ENCODE measurements at regions not wholly inside any gene's neighbourhood (a gene's known extent, or its start where the extent isn't known, plus 50 kb on each side); places are given as distances from the start of the nearest gene placed in this dataset.

- TF ChIP-seq MEIS1 (CRISPR knock-in tag; IDR thresholded peaks at IDR 0.05; ENCODE audit: borderline replicate concordance) = no peak
- 0 out of 2 replicates have a peak, but pooled peaks have one; percentile 34 for TF ChIP-seq MYC (CRISPR knock-in tag; IDR thresholded peaks at IDR 0.05; ENCODE audit: borderline replicate concordance)
- TF ChIP-seq FOXP1 (IDR thresholded peaks at IDR 0.05) = no peak
- TF ChIP-seq FOXP1 (CRISPR knock-in tag; IDR thresholded peaks at IDR 0.05) = no peak
- peak; percentile 35; the same call in 1 of the 2 replicates for TF ChIP-seq SSRP1 (CRISPR knock-in tag; IDR thresholded peaks at IDR 0.05)
- peak; percentile 41; the same call in 1 of the 2 replicates for TF ChIP-seq CBX5 (CRISPR knock-in tag; IDR thresholded peaks at IDR 0.05; ENCODE audit: borderline replicate concordance)
- peak; percentile 47 for TF ChIP-seq THRA (CRISPR knock-in tag; IDR thresholded peaks at IDR 0.05; ENCODE audit: borderline replicate concordance)
- TF ChIP-seq REXO4 (CRISPR knock-in tag; IDR thresholded peaks at IDR 0.05; ENCODE audit: borderline replicate concordance) = no peak
- no peak for TF ChIP-seq TMF1 (CRISPR knock-in tag; IDR thresholded peaks at IDR 0.05; ENCODE audit: low read depth)
- TF ChIP-seq TBP (CRISPR knock-in tag; IDR thresholded peaks at IDR 0.05) = peak; percentile 55; the same call in 1 of the 2 replicates
- TF ChIP-seq BRD4 (CRISPR knock-in tag; IDR thresholded peaks at IDR 0.05) = no peak
- peak; percentile 71; the same call in 1 of the 2 replicates for TF ChIP-seq IKZF5 (CRISPR knock-in tag; IDR thresholded peaks at IDR 0.05)
- 0 out of 2 replicates have a peak, but pooled peaks have one; percentile 43 for TF ChIP-seq PHF8 (CRISPR knock-in tag; IDR thresholded peaks at IDR 0.05)
- TF ChIP-seq SALL2 (CRISPR knock-in tag; IDR thresholded peaks at IDR 0.05) = no peak
- TF ChIP-seq ZNF318 (CRISPR knock-in tag; IDR thresholded peaks at IDR 0.05) = no peak
- no peak for TF ChIP-seq ZNF180 (CRISPR knock-in tag; IDR thresholded peaks at IDR 0.05; ENCODE audit: borderline replicate concordance, low read depth)
- peak; percentile 28; the same call in 1 of the 2 replicates for TF ChIP-seq DNMT3B (CRISPR knock-in tag; conservative IDR thresholded peaks at IDR 0.05)
- no peak for TF ChIP-seq SYNCRIP (IDR thresholded peaks at IDR 0.05; ENCODE audit: insufficient read depth, low read depth, low read length)
- TF ChIP-seq ZNF33B (CRISPR knock-in tag; IDR thresholded peaks at IDR 0.05) = no peak
- no peak for TF ChIP-seq NFYC (CRISPR knock-in tag; IDR thresholded peaks at IDR 0.05)
These were observed 122.8 kb upstream of the COL21A1 start (continued) for GRCh38 chr6:56370127-56370540.

All from HepG2 (cell line).